Trophoblast cell (in vitro differentiated cells and primary cell): ENCODE measurements at regions not wholly inside any gene's neighbourhood (a gene's known extent, or its start where the extent isn't known, plus 50 kb on each side); places are given as distances from the start of the nearest gene placed in this dataset.

ENCODE experiments used
- DNase-seq, 2 donors: peaks; one replicate each; pipeline ENCODE4 v3.0.0-alpha.2; 2016
- H2AFZ ChIP-seq: 2 replicates; pipeline ENCODE4 v1.6.1; 2013; ENCODE audit warnings: low read length, moderate library complexity, mild to moderate bottlenecking; ENCODE audit not compliant: insufficient read depth, poor library complexity
- H2AK5ac ChIP-seq: 2 replicates; pipeline ENCODE4 v1.6.1; 2013; ENCODE audit warnings: mild to moderate bottlenecking, low read length
- H2BK120ac ChIP-seq: 2 replicates; pipeline ENCODE4 v1.6.1; 2013; ENCODE audit warnings: low read length, mild to moderate bottlenecking, moderate library complexity; ENCODE audit not compliant: insufficient read depth, poor library complexity
- H2BK12ac ChIP-seq: 2 replicates; pipeline ENCODE4 v1.6.1; 2013; ENCODE audit warnings: mild to moderate bottlenecking, low read length, moderate library complexity
- H2BK5ac ChIP-seq: 2 replicates; pipeline ENCODE4 v1.6.1; 2013; ENCODE audit warnings: low read length, low read depth, moderate library complexity, mild to moderate bottlenecking; ENCODE audit not compliant: poor library complexity
- H3K14ac ChIP-seq: 2 replicates; pipeline ENCODE4 v1.6.1; 2013; ENCODE audit warnings: mild to moderate bottlenecking, low read length
- H3K18ac ChIP-seq: 2 replicates; pipeline ENCODE4 v1.6.1; 2013; ENCODE audit warnings: mild to moderate bottlenecking, low read length
- H3K23ac ChIP-seq: 2 replicates; pipeline ENCODE4 v1.6.1; 2013; ENCODE audit warnings: low read length
- H3K27ac ChIP-seq: 2 replicates; pipeline ENCODE4 v1.5.1; 2013; ENCODE audit warnings: low read depth, mild to moderate bottlenecking, inconsistent platforms, low read length, moderate library complexity
- H3K27me3 ChIP-seq: 2 replicates; pipeline ENCODE4 v1.6.1; 2013; ENCODE audit warnings: inconsistent platforms, mild to moderate bottlenecking, low read length, moderate library complexity; ENCODE audit not compliant: insufficient read depth
- H3K36me3 ChIP-seq, 2 experiments: 1 replicate in 1 of 2; 2 replicates in 1 of 2; pipeline ENCODE4 v1.6.1; 2013; ENCODE audit warnings: low read length in 2 of 2, mild to moderate bottlenecking in 2 of 2, moderate library complexity in 1 of 2; ENCODE audit not compliant: insufficient read depth in 2 of 2, control insufficient read depth in 1 of 2
- H3K4ac ChIP-seq: 2 replicates; pipeline ENCODE4 v1.6.1; 2013; ENCODE audit warnings: low read depth, mild to moderate bottlenecking, low read length, moderate library complexity
- H3K4me1 ChIP-seq, 2 experiments: 1 replicate in 1 of 2; 2 replicates in 1 of 2; pipeline ENCODE4 v1.6.1; 2013; ENCODE audit warnings: low read length in 2 of 2, mild to moderate bottlenecking in 2 of 2, moderate library complexity in 1 of 2; ENCODE audit not compliant: insufficient read depth in 2 of 2, control insufficient read depth in 1 of 2
- H3K4me2 ChIP-seq: 2 replicates; pipeline ENCODE4 v1.6.1; 2013; ENCODE audit warnings: inconsistent platforms, mild to moderate bottlenecking, low read length, moderate library complexity
- H3K4me3 ChIP-seq: 2 replicates; pipeline ENCODE4 v1.5.1; 2013; ENCODE audit warnings: mild to moderate bottlenecking, low read depth, low read length, inconsistent platforms
- H3K79me1 ChIP-seq: one replicate; pipeline ENCODE4 v1.6.1; 2013; ENCODE audit warnings: low read length
- H3K79me2 ChIP-seq: 2 replicates; pipeline ENCODE4 v1.6.1; 2013; ENCODE audit warnings: low read length, mild to moderate bottlenecking; ENCODE audit not compliant: control insufficient read depth, insufficient read depth, poor library complexity
- H3K9ac ChIP-seq: 2 replicates; pipeline ENCODE4 v1.6.1; 2013; ENCODE audit warnings: mild to moderate bottlenecking, low read length
- H3K9me3 ChIP-seq: 2 replicates; pipeline ENCODE4 v1.6.1; 2013; ENCODE audit warnings: low read depth, mild to moderate bottlenecking, control low read depth, inconsistent platforms, low read length; ENCODE audit not compliant: insufficient read depth
- H4K12ac ChIP-seq: 2 replicates; pipeline ENCODE4 v1.6.1; 2013; ENCODE audit warnings: low read depth, mild to moderate bottlenecking, low read length, moderate library complexity
- H4K8ac ChIP-seq: 2 replicates; pipeline ENCODE4 v1.6.1; 2013; ENCODE audit warnings: low read depth, mild to moderate bottlenecking, low read length, moderate library complexity
- H4K91ac ChIP-seq: one replicate; pipeline ENCODE4 v1.6.1; 2013; ENCODE audit warnings: low read depth, mild to moderate bottlenecking, low read length, moderate library complexity
- WGBS: extraction: QIAGEN DNeasy Blood & Tissue Kit; methylation state at CpG from one replicate; pipeline ENCODE4 v1.1.7; 2013; ENCODE audit warnings: missing lambda C conversion rate; ENCODE audit not compliant: insufficient read length, insufficient coverage; ENCODE audit errors: extremely low coverage; 5-methylcytosine and 5-hydroxymethylcytosine counted together

- Histone ChIP-seq H3K79me2 (no peaks in the 10 kb centered on the region), H3K9ac (no peak overlapping the region), H3K4me3 (no peak overlapping the region), H3K27ac (no peak overlapping the region), H2BK12ac (no peak overlapping the region), H3K4ac (no peak overlapping the region), H2BK5ac (no peak overlapping the region), H3K9me3 (peaks cover 2% of the 10 kb centered on the region), H4K12ac (no peak overlapping the region), H2AK5ac (no peak overlapping the region), H4K8ac (no peak overlapping the region), H3K18ac (no peak overlapping the region), H2AFZ (no peak overlapping the region), H3K79me1 (no peaks in the 10 kb centered on the region), H3K36me3 (no peaks in the 10 kb centered on the region), H3K27me3 (no peaks in the 10 kb centered on the region), H2BK120ac (no peak overlapping the region), H3K14ac (no peak overlapping the region), H4K91ac (no peak overlapping the region), H3K4me1 (no peaks in the 10 kb centered on the region), H3K23ac (no peak overlapping the region), H3K4me2 (no peak overlapping the region)
- WGBS = no CpG with 5 or more reads among the region's 5 CpGs
- DNase-seq = no peak
Observed at GRCh38 chr5:6176102-6176693, 202.1 kb downstream of the MED10 start.

DNA sequence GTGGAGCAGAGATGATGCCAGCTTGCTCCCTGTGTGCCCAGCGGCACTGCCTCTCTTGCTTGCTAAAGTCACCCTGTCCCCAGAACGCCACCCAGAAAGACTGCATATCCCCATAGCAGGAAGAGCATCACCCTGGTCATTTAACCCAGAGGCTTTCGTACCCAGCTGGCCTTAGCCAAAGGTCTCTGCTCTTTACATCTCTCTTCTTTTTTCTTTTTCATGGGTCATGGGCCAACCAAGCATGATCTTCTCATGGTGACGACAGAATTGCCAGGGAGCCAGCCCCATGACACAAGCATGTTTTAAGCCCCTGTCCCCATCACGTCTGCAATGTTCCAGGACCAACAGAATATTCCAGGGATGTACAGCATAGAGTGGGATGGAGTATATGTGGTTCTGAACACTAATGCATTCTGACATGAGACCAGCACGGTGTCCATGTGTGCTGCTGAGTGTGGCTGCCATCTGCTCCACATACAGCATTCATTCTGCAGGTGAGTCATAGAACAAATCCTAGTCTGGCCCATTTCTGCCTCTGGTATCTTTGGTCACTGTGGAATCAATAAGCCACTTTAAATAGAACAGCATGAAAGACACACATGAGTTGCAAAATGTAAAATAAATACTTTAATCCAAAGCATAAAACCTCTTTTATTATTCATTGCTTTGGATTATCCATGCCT is 203.0 kb downstream of the MED10 start:
- no peak overlapping the region for H2BK120ac ChIP-seq

GRCh38 chr5:6169660-6170059 is 208.7 kb downstream of the MED10 start:
- no peak overlapping the region for H4K8ac ChIP-seq
- H3K9me3 ChIP-seq = no peaks in the 10 kb centered on the region
- H2BK120ac ChIP-seq = no peak overlapping the region
- H3K9ac ChIP-seq = no peak overlapping the region
- no peak overlapping the region for H3K4me2 ChIP-seq
- no peak overlapping the region for H3K18ac ChIP-seq
- no peak overlapping the region for H2AK5ac ChIP-seq
- H4K91ac ChIP-seq = no peak overlapping the region
- DNase-seq = no peak
- H2BK12ac ChIP-seq = no peak overlapping the region
- no peak overlapping the region for H3K14ac ChIP-seq
- no peaks in the 10 kb centered on the region for H3K36me3 ChIP-seq
- no peak overlapping the region for H3K4ac ChIP-seq
- no peak overlapping the region for H3K4me3 ChIP-seq
- WGBS = no CpG with 5 or more reads among the region's 4 CpGs
- no peak overlapping the region for H4K12ac ChIP-seq
- no peaks in the 10 kb centered on the region for H3K4me1 ChIP-seq
- H3K23ac ChIP-seq = no peak overlapping the region
- H3K27me3 ChIP-seq = no peaks in the 10 kb centered on the region
- H3K79me2 ChIP-seq = no peaks in the 10 kb centered on the region
- H3K79me1 ChIP-seq = no peaks in the 10 kb centered on the region
- no peak overlapping the region for H3K27ac ChIP-seq
- no peak overlapping the region for H2BK5ac ChIP-seq
- H2AFZ ChIP-seq = no peak overlapping the region

More for the DNA sequence above, 203.0 kb downstream of the MED10 start:
- H4K12ac ChIP-seq = no peak overlapping the region
- H3K79me2 ChIP-seq = no peaks in the 10 kb centered on the region
- H3K4ac ChIP-seq = no peak overlapping the region
- no peak overlapping the region for H3K27ac ChIP-seq
- H3K79me1 ChIP-seq = no peaks in the 10 kb centered on the region
- WGBS = no CpG with 5 or more reads among the region's 6 CpGs
- H3K4me1 ChIP-seq = no peaks in the 10 kb centered on the region
- no peak overlapping the region for H4K8ac ChIP-seq
- peak overlapping the region; percentile 26 for H3K4me3 ChIP-seq
- no peak overlapping the region for H4K91ac ChIP-seq
- no peak overlapping the region for H3K4me2 ChIP-seq
- H2BK5ac ChIP-seq = no peak overlapping the region
- H3K23ac ChIP-seq = no peak overlapping the region
- no peak overlapping the region for H3K9ac ChIP-seq
- no peaks in the 10 kb centered on the region for H3K27me3 ChIP-seq
- no peak overlapping the region for H3K14ac ChIP-seq
- no peak overlapping the region for H2BK12ac ChIP-seq
- H2AK5ac ChIP-seq = no peak overlapping the region
- H2AFZ ChIP-seq = no peak overlapping the region
- no peak overlapping the region for H3K18ac ChIP-seq
- no peaks in the 10 kb centered on the region for H3K9me3 ChIP-seq
- DNase-seq = no peak
- no peaks in the 10 kb centered on the region for H3K36me3 ChIP-seq

DNA sequence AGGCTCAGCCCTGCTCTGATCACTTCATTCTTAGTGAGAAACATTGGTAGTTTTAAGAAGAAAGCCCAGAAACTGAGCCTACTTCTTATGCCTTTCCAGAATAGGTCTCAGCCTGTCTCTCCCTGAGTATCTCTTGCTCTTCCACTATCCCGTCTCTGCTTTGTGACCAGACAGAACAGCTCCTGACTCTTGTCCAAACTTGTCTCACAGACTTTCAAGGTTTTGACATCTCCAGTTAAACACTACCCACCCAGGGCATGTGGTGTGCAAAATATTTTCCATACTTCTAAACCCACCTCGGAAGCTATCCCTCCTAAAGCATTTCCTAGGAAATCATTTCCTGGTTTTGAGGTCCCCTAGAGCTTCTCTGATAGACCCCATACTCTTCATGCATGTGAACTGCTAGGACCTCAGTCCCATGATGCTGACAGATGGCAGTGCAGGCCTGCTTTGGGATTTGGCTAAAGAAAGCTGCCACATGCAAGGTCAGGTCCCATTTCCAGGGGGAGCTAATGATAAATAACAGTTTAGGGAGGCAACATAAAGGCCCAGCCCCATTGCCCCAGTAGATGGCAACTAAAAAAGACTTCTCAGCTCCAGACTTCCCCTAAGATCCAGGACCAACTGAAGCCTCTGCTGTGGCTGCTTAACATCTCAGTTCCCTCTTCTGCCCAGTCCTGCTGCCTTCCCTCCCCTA is 211.5 kb downstream of the MED10 start:
- Histone ChIP-seq H3K23ac (no peak overlapping the region), H3K4me2 (no peak overlapping the region), H3K36me3 (no peaks in the 10 kb centered on the region), H2BK12ac (no peak overlapping the region), H3K9me3 (no peaks in the 10 kb centered on the region), H3K79me1 (no peaks in the 10 kb centered on the region), H4K8ac (no peak overlapping the region), H2AFZ (no peak overlapping the region), H4K91ac (no peak overlapping the region), H4K12ac (no peak overlapping the region), H3K79me2 (no peaks in the 10 kb centered on the region), H3K4ac (no peak overlapping the region), H3K27ac (no peak overlapping the region), H3K27me3 (no peaks in the 10 kb centered on the region), H3K9ac (no peak overlapping the region), H3K18ac (no peak overlapping the region), H2AK5ac (no peak overlapping the region), H3K4me1 (no peaks in the 10 kb centered on the region), H2BK120ac (no peak overlapping the region), H2BK5ac (no peak overlapping the region), H3K4me3 (no peak overlapping the region), H3K14ac (no peak overlapping the region)
- no peak for DNase-seq
- no CpG with 5 or more reads among the region's 2 CpGs for WGBS
